Fibroblast of pulmonary artery (primary cell): ENCODE measurements at regions not wholly inside any gene's neighbourhood (a gene's known extent, or its start where the extent isn't known, plus 50 kb on each side); places are given as distances from the start of the nearest gene placed in this dataset.

Source experiments
- DNase-seq: peaks from one replicate; pipeline ENCODE4 v3.0.0-alpha.2; 2010; ENCODE audit warnings: low read depth
- H3K4me3 ChIP-seq: replicated peaks from 2 replicates; pipeline ENCODE4 v1.5.1; 2011; ENCODE audit warnings: low read depth, mild to moderate bottlenecking, control low read depth, low read length, moderate library complexity
- CTCF ChIP-seq: IDR thresholded peaks from 2 replicates; pipeline ENCODE4 v1.5.1; 2011; ENCODE audit warnings: mild to moderate bottlenecking, control low read depth, low read length, inconsistent platforms; ENCODE audit errors: missing control alignments

- TF ChIP-seq CTCF: no peak
- no peak for DNase-seq
- no peak overlapping the region for H3K4me3 ChIP-seq
Measured at GRCh38 chr2:239805414-239805813, 219.7 kb downstream of the NDUFA10 start.

GRCh38 chr2:239805043-239805329 lies 220.2 kb downstream of the NDUFA10 start:
- H3K4me3 ChIP-seq: no peak overlapping the region
- no peak for TF ChIP-seq CTCF
- DNase-seq: no peak

- no peak for DNase-seq
- no peak for TF ChIP-seq CTCF
Measured at GRCh38 chr2:239804161-239805042, 220.7 kb downstream of the NDUFA10 start.

DNA sequence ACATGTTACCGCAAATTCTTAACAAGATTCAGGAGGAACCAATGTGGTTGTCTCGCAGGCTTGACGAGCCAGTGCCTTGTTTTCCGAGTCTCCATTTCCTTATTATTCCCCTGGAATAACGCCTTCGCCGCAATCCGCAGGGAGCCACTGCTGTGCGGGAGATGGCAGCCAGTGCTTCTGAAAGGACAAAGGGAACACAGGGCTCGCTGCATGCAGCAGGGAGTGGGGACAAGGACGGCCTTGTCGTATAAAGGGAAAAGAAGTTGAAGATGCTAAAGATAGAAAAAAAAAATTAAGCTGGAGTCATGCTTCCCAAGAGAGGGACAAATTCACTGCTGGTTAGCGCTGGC lies 221.4 kb downstream of the NDUFA10 start:
- DNase-seq: no peak
- no peak overlapping the region for H3K4me3 ChIP-seq
- TF ChIP-seq CTCF: no peak

More at GRCh38 chr2:239804161-239805042, 220.7 kb downstream of the NDUFA10 start:
- H3K4me3 ChIP-seq: no peak overlapping the region

- no peak for DNase-seq
- H3K4me3 ChIP-seq: no peak overlapping the region
- TF ChIP-seq CTCF: no peak
Measured at GRCh38 chr2:239803102-239803765, 221.9 kb downstream of the NDUFA10 start.

DNA sequence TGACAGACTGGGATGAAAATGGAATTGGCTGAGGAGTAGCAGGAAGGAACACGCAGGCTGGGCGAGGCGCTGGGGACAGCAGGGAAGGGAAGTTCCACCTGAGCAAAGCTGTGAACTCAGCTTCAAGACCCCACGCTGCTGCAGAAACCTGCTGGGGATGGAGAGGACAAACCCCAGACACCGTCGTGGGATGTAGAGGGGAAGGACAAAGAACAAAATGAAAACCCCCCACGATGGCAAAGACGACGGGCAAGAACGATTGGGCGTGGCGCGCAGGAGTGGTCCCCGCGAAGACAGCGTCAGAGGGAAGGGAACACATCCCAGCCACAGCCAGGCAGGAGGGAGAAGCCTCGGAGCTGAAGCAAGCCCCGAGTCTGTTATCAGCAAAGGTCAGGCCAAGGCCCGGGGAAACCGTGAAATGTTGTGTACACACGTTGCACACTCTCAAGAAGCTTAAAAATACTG lies 222.9 kb downstream of the NDUFA10 start:
- DNase-seq: no peak
- no peak for TF ChIP-seq CTCF
- no peak overlapping the region for H3K4me3 ChIP-seq
